ENCODE measurements at regions not wholly inside any gene's neighbourhood (a gene's known extent, or its start where the extent isn't known, plus 50 kb on each side); places are given as distances from the start of the nearest gene placed in this dataset.

DNA sequence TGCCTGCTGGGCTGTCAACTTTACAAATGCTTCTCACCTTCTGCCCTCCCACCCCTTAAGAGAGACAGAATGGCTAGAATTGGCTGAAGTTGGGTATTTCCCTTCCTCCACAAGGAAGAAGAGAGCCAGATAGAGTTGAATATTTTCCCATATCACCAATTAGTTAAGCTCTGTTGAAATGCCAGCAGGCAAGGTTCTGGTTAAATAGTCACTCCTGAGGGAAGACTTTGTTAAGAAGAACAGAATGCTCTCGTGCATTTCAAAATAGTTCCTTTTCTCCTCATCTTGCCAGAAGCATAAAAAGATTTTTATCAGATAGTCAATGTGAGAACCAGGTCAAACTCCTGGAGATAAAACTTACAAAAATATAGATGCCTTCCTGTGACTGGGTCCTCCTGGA, 2857.0 kb upstream of the PCDH20 start:
- TF ChIP-seq, protein P1, sequence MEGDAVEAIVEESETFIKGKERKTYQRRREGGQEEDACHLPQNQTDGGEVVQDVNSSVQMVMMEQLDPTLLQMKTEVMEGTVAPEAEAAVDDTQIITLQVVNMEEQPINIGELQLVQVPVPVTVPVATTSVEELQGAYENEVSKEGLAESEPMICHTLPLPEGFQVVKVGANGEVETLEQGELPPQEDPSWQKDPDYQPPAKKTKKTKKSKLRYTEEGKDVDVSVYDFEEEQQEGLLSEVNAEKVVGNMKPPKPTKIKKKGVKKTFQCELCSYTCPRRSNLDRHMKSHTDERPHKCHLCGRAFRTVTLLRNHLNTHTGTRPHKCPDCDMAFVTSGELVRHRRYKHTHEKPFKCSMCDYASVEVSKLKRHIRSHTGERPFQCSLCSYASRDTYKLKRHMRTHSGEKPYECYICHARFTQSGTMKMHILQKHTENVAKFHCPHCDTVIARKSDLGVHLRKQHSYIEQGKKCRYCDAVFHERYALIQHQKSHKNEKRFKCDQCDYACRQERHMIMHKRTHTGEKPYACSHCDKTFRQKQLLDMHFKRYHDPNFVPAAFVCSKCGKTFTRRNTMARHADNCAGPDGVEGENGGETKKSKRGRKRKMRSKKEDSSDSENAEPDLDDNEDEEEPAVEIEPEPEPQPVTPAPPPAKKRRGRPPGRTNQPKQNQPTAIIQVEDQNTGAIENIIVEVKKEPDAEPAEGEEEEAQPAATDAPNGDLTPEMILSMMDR (conservative IDR thresholded peaks at IDR 0.05; ENCODE audit: low read depth, low read length), result no peak

DNA sequence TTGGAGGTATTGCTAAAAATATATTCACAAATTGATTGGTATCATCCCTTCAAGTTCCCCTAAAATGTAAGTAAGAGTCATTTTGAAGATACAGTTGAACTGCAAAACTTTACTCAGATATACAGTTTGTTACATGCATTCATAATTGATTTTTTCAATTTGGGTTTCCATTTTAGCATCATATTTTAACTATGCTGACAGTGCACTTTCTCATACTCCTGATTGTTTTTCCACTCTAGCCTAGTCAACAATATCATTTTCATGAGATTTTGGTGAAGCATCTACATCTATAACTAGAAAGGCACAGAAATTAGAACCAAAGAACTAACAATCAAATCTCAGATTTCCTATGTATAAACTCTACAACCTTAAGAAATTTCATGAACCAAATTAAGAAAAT, 2850.4 kb upstream of the PCDH20 start:
- H3K4me3 ChIP-seq (ENCODE audit: low read depth, low read length), result no peak overlapping the region
- TF ChIP-seq, protein P1 (conservative IDR thresholded peaks at IDR 0.05; ENCODE audit: low read depth, low read length), result no peak
- DNase-seq (ENCODE audit: low read depth), result no peak

More for the DNA sequence above, 2857.0 kb upstream of the PCDH20 start:
- no peak for DNase-seq (ENCODE audit: low read depth)
- no peak overlapping the region for H3K4me3 ChIP-seq (ENCODE audit: low read depth, low read length)

DNA sequence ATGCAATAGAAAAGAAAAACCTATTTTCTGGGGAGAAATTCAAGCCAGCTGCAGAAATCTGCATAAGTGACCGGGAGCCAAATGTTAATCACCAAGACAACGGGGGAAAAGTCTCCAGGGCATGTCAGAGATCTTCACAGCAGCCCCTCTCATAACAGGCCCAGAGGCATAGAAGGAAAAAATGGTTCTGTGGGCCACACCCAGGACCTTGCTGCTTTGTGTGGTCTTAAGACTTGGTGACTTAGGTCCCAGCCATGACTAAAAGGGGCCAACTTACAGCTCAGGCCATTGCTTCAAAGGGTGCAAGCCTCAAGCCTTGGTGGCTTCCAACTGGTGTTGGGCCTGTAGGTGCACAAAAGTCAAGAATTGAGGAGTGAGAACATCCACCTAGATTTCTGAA, 2847.6 kb upstream of the PCDH20 start:
- TF ChIP-seq, protein P1 (conservative IDR thresholded peaks at IDR 0.05; ENCODE audit: low read depth, low read length), result no peak
- DNase-seq (ENCODE audit: low read depth), result no peak
- H3K4me3 ChIP-seq (ENCODE audit: low read depth, low read length), result no peak overlapping the region

DNA sequence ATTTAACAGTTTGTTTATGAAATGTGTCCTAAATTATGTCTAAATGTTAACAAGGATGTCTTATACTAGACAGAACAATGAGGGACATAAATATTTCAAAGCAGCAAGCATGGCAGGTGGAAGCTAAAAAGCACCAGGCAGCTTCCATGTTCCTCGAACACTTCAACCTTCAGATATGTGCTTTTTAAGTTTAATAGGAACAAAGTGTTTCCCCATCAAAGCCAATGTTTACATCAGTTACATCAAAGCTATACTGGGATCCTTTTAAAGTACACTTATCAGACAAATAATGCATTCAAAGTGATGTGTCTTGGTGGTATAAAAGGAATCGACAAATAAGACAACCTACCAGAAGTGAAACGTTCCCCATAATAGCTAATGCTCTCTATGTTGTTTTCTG, 2841.1 kb upstream of the PCDH20 start:
- TF ChIP-seq, protein P1 (conservative IDR thresholded peaks at IDR 0.05; ENCODE audit: low read depth, low read length), result no peak
- DNase-seq (ENCODE audit: low read depth), result no peak
- H3K4me3 ChIP-seq (ENCODE audit: low read depth, low read length), result no peak overlapping the region

DNA sequence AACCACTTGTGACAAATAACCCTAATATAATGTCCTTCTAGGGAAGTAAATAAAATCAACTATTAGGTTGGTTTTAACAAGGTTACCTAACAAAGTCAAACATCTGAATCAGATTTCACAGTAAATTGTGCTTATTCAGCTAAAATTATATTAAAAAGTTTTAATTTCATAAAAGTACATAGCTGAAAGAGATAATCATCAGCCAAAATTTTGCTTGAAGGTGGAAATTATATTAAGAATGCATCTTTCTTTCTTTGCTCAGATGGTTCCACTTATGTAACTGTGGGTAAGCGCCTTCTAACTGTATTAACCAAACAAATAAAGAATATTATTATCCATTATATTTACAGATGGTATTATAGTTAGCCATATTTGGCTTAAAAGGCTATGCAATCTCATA, 2840.3 kb upstream of the PCDH20 start:
- TF ChIP-seq, protein P1 (conservative IDR thresholded peaks at IDR 0.05; ENCODE audit: low read depth, low read length), result no peak
- no peak for DNase-seq (ENCODE audit: low read depth)
- H3K4me3 ChIP-seq (ENCODE audit: low read depth, low read length), result no peak overlapping the region

DNA sequence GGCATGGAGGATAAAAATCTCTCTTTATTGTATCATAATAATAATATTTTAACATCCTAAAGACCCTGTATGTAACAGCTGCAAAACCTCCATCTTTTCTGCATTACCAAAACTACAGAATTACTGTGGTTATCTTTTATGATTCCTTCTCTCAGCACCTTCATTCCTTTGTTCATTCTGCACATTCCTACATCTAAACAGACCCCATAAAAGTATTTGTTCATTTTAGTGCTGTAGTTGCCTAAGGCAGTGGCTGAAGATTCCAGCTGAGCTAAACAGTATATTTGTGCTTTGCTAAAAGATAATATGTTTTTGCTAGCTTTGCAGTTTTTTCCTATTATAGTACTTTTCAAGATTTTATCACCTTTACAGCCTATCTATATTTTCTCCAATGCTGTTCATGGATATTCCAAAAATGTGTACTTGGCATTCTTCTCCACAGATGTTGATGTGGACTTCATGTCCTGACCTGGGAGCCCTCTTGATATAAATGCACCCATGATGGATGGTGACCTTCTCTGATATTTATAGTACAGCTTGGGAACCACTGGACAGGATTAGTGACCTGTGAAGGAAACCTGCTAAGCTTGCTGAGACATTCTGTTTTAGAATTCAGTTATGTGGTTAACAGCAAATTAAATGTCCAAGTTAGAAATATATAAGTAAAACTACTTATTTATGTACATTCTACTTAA, 2832.9 kb upstream of the PCDH20 start:
- no peak for DNase-seq (ENCODE audit: low read depth)
- TF ChIP-seq, protein P1 (conservative IDR thresholded peaks at IDR 0.05; ENCODE audit: low read depth, low read length), result no peak
- H3K4me3 ChIP-seq (ENCODE audit: low read depth, low read length), result no peak overlapping the region

DNA sequence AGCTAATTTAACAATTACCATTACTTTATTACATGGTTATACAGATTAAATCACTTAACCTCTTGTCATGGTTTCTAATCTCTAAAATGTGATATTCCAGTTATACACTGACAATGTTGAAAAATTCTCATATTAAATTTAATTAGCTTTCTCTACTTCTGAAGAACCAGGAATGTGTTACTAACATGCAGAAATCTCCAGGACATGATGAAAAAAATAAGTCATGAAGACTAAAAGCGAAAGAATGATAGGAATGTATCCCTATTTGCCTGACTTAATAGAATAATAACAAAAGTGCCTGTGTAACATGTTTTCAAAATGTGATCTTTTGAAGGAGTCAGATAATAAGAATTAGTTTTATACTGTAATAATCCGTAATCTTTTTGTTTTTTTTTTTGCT, 2823.7 kb upstream of the PCDH20 start:
- H3K4me3 ChIP-seq (ENCODE audit: low read depth, low read length), result no peak overlapping the region
- no peak for DNase-seq (ENCODE audit: low read depth)

More for the DNA sequence above, 2823.7 kb upstream of the PCDH20 start:
- TF ChIP-seq, protein P1 (conservative IDR thresholded peaks at IDR 0.05; ENCODE audit: low read depth, low read length), result no peak
